ENCODE measurements at regions not wholly inside any gene's neighbourhood (a gene's known extent, or its start where the extent isn't known, plus 50 kb on each side); places are given as distances from the start of the nearest gene placed in this dataset.

GRCh38 chr10:64785816-64786215, 1264.6 kb downstream of the REEP3 start:
- H3K36me3 ChIP-seq (ENCODE audit: insufficient read depth, low read length): no peaks in the 10 kb centered on the region
- no peaks in the 10 kb centered on the region for H3K27me3 ChIP-seq (ENCODE audit: insufficient read depth, low read length)
- H3K4me3 ChIP-seq (ENCODE audit: low read depth, low read length, poor library complexity, severe bottlenecking): no peak overlapping the region
- no peaks in the 10 kb centered on the region for H3K9me3 ChIP-seq (ENCODE audit: low read length)
- TF ChIP-seq EZH2 (IDR thresholded peaks at IDR 0.05; ENCODE audit: borderline replicate concordance, low read length) (no peak), CTCF (IDR thresholded peaks at IDR 0.05; ENCODE audit: low read length) (no peak)
- no peak overlapping the region for H2AFZ ChIP-seq (ENCODE audit: low read length)
- H3K4me2 ChIP-seq (ENCODE audit: low read length): no peak overlapping the region
- no peak overlapping the region for H3K9ac ChIP-seq (ENCODE audit: low read length)
- H4K20me1 ChIP-seq (ENCODE audit: insufficient read depth, low read length): no peaks in the 10 kb centered on the region
- H3K9me2 ChIP-seq (ENCODE audit: low read depth, low read length): no peaks in the 10 kb centered on the region
- H3K4me1 ChIP-seq (ENCODE audit: insufficient read depth, low read length, severe bottlenecking): no peaks in the 10 kb centered on the region
- H3K27ac ChIP-seq (ENCODE audit: low read depth, low read length, poor library complexity, severe bottlenecking): no peak overlapping the region
- no peaks in the 10 kb centered on the region for H3F3A ChIP-seq (ENCODE audit: insufficient read depth, low read length)
- no peaks in the 10 kb centered on the region for H3K79me2 ChIP-seq (ENCODE audit: insufficient read depth, low read length)

GRCh38 chr10:64786989-64787388, 1265.8 kb downstream of the REEP3 start:
- Histone ChIP-seq H3K79me2 (ENCODE audit: insufficient read depth, low read length) (no peaks in the 10 kb centered on the region), H3K27me3 (ENCODE audit: insufficient read depth, low read length) (no peaks in the 10 kb centered on the region), H3F3A (ENCODE audit: insufficient read depth, low read length) (no peaks in the 10 kb centered on the region), H3K9me3 (ENCODE audit: low read length) (no peaks in the 10 kb centered on the region), H4K20me1 (ENCODE audit: insufficient read depth, low read length) (no peaks in the 10 kb centered on the region), H3K4me2 (ENCODE audit: low read length) (no peak overlapping the region), H3K27ac (ENCODE audit: low read depth, low read length, poor library complexity, severe bottlenecking) (no peak overlapping the region), H3K36me3 (ENCODE audit: insufficient read depth, low read length) (no peaks in the 10 kb centered on the region), H3K9ac (ENCODE audit: low read length) (no peak overlapping the region), H3K4me1 (ENCODE audit: insufficient read depth, low read length, severe bottlenecking) (no peaks in the 10 kb centered on the region), H2AFZ (ENCODE audit: low read length) (no peak overlapping the region), H3K9me2 (ENCODE audit: low read depth, low read length) (no peaks in the 10 kb centered on the region), H3K4me3 (ENCODE audit: low read depth, low read length, poor library complexity, severe bottlenecking) (no peak overlapping the region)
- TF ChIP-seq CTCF (IDR thresholded peaks at IDR 0.05; ENCODE audit: low read length) (no peak), EZH2 (IDR thresholded peaks at IDR 0.05; ENCODE audit: borderline replicate concordance, low read length) (no peak)

GRCh38 chr10:64795847-64796246, 1274.6 kb downstream of the REEP3 start:
- Histone ChIP-seq H3K36me3 (ENCODE audit: insufficient read depth, low read length) (no peaks in the 10 kb centered on the region), H3F3A (ENCODE audit: insufficient read depth, low read length) (no peaks in the 10 kb centered on the region), H3K79me2 (ENCODE audit: insufficient read depth, low read length) (no peaks in the 10 kb centered on the region), H3K4me2 (ENCODE audit: low read length) (no peak overlapping the region), H3K27ac (ENCODE audit: low read depth, low read length, poor library complexity, severe bottlenecking) (no peak overlapping the region), H3K27me3 (ENCODE audit: insufficient read depth, low read length) (no peaks in the 10 kb centered on the region), H3K4me1 (ENCODE audit: insufficient read depth, low read length, severe bottlenecking) (no peaks in the 10 kb centered on the region), H3K9me3 (ENCODE audit: low read length) (no peaks in the 10 kb centered on the region), H2AFZ (ENCODE audit: low read length) (no peak overlapping the region), H3K4me3 (ENCODE audit: low read depth, low read length, poor library complexity, severe bottlenecking) (no peak overlapping the region), H4K20me1 (ENCODE audit: insufficient read depth, low read length) (no peaks in the 10 kb centered on the region), H3K9me2 (ENCODE audit: low read depth, low read length) (no peaks in the 10 kb centered on the region), H3K9ac (ENCODE audit: low read length) (no peak overlapping the region)
- TF ChIP-seq CTCF (IDR thresholded peaks at IDR 0.05; ENCODE audit: low read length) (no peak), EZH2 (IDR thresholded peaks at IDR 0.05; ENCODE audit: borderline replicate concordance, low read length) (no peak)
